ENCODE measurements at regions not wholly inside any gene's neighbourhood (a gene's known extent, or its start where the extent isn't known, plus 50 kb on each side); places are given as distances from the start of the nearest gene placed in this dataset.

- TF ChIP-seq SIN3A (IDR thresholded peaks at IDR 0.05; ENCODE audit: low read depth) (no peak), CTCF (IDR thresholded peaks at IDR 0.05 in 2 of 3, conservative IDR thresholded peaks at IDR 0.05 in 1 of 3; ENCODE audit: borderline replicate concordance in 1 of 3, insufficient read depth in 1 of 3, low read depth in 2 of 3, low read length in 2 of 3) (no peak), YY1 (IDR thresholded peaks at IDR 0.05; ENCODE audit: extremely low read depth, insufficient replicate concordance, low read depth, low read length) (no peak), POLR2A (IDR thresholded peaks at IDR 0.05; ENCODE audit: borderline replicate concordance, extremely low read depth, insufficient read depth, insufficient read length) (no peak), EZH2phosphoT487 (IDR thresholded peaks at IDR 0.05; ENCODE audit: borderline replicate concordance) (no peak), RAD21 (IDR thresholded peaks at IDR 0.05; ENCODE audit: low read depth) (no peak), EZH2 (IDR thresholded peaks at IDR 0.05) (no peak), REST (IDR thresholded peaks at IDR 0.05; ENCODE audit: low read depth) (no peak)
Measured at GRCh38 chr6:23371132-23371915, 754.7 kb upstream of the NRSN1 start.
